Lung microvascular endothelial cell (primary cell): ENCODE measurements at regions not wholly inside any gene's neighbourhood (a gene's known extent, or its start where the extent isn't known, plus 50 kb on each side); places are given as distances from the start of the nearest gene placed in this dataset.
"Not testable (repeated sequence)": the region's sequence is repeated elsewhere in the genome, so short reads cannot be mapped to it uniquely, and the experiment has no call there.

Experiments used
- DNase-seq, 2 donors: peaks; one replicate each; pipeline versions ENCODE4 v3.0.0 to v3.0.0-alpha.2; 2010; ENCODE audit warnings: low read depth in 2 of 2

- DNase-seq, result no peak
These were observed 97.1 kb downstream of the PLPPR4 start for GRCh38 chr1:99361406-99361805.

DNA sequence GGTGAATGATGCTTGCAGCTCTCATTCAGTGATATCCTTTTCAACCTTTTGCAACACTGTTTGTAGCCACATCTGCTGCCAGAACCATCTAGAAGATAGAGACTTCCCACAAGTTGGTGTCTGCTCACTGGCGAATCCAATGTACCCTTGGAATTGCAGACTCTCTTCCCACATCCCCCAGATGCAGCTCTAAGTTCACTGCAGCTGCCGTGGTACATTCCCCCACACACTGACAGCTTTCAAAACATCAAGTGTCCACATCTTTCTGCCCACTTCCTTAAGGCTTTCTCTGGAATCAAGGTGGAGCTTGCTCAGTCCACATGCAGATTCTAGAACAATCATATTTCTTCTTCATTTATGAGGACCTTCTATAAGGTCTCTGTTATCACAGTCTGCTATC, 99.2 kb downstream of the PLPPR4 start:
- DNase-seq, result no peak

DNA sequence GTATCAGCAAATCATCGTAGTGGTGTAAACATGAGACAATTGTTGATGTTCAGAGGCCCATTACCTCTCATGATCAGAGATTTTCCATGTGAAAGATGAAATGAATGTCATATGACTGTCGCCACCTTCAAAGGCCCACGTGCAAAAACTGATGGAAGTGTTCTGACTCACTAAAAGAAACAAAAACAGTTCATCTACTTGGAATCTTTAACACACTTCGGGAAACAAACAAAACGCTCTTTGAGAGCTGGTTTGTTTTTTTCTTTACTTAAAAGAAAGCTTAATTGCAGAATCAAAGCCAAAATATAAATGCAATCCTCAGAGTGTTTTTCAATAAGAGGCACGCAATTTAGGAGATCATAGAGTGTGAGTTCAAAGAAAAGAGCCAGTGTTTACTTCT, 100.8 kb downstream of the PLPPR4 start:
- no peak for DNase-seq

- no peak for DNase-seq
These were observed 101.3 kb downstream of the PLPPR4 start for GRCh38 chr1:99365545-99365944.

DNA sequence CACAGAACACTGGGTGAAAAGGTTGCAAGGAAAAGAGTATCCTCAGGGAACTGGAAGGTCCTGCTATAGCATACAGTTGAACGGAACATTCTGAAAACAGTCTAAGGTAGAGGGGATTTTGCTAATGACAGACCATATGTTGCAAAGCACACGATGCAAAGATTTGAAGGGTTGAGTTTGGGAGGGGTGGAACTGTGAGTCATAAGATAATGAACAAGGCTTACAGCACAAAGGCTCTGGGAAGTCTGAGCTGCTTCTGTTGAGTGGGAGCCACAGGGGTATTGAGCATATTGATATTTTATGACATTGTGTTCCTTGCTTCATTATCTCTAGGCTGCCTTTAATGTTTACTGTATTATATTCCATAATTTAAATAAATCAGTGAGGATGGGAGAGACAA, 104.9 kb downstream of the PLPPR4 start:
- DNase-seq, result no peak

GRCh38 chr1:99370476-99370875, 106.2 kb downstream of the PLPPR4 start:
- no peak for DNase-seq

DNA sequence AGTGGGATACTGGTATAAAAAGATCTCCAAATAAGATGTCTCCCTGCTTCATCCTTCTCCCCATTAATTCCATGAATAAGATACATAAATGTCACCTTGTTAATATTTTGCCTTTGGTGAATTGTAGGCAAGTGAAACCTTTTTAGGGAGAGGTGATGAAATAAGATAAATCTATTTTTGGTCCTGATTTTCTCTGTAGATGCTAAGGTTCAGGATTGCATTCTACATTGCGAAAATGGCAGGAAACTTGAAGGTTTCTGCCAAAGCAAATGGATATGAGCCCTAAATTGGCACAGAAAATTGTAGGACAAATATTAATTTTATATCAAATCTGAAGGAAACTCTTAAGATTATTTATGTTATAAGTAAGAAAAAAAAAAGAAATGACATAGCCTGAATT, 107.1 kb downstream of the PLPPR4 start:
- no peak for DNase-seq

GRCh38 chr1:99374109-99374508, 109.8 kb downstream of the PLPPR4 start:
- no peak for DNase-seq

DNA sequence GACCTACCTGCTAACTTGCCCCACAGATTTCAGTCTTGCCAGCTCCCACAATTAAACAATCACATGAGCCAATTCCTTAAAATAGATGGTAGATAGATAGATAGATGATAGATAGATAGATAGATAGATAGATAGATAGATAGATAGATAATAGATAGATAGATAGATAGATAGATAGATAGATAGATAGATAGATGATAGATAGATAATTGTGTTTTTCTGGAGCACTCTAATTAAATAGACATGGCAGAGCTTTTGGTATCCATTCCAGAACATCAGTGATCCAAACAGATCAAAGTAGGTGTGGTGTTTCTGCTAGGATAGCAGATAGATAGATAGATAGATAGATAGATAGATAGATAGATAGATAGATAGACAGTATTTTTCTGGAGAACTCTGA, 110.4 kb downstream of the PLPPR4 start:
- DNase-seq, result not testable (repeated sequence)

DNA sequence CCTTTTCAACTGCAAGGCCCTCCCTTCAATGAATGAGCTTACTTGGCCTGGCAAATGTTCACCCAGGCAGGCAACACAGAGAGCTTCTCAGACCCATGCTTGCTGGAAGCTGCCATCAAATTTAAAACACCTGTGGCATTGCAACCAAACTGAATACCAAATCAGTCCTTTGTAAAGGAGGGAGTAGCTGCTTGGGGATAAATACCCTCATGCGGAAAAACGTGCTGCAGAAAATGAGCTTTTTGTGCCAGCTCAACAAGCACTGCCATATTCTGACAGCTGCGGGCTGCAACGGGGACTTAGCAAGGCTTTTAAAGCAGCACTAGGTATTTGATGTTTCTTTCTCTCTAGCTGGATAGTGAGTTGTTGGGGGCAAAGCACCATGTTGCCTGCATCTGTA, 119.7 kb downstream of the PLPPR4 start:
- no peak for DNase-seq

GRCh38 chr1:99385852-99386251, 121.6 kb downstream of the PLPPR4 start:
- no peak for DNase-seq

DNA sequence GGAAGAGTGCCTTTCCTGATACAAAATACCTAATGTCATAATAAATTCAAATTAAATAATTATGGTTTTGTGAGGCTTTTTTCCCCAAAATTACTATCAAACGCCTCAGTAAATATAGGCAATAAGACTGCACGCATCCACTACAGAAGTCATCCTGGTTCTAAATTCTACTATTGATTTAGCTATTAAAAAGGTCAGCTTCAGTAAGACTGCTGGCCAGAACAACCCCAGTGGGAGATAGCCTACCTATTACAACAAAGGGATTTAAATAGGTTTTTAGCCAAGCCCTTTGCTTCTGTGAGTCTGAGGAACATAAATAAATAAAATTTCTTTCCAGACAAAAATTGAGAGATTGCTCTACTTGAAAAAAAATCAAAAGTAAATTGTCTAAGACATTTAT, 132.1 kb downstream of the PLPPR4 start:
- no peak for DNase-seq

- DNase-seq, result no peak
These were observed 132.7 kb downstream of the PLPPR4 start for GRCh38 chr1:99397029-99397428.

- DNase-seq, result no peak
These were observed 133.6 kb downstream of the PLPPR4 start for GRCh38 chr1:99397863-99398262.

- not testable (repeated sequence) for DNase-seq
These were observed 137.3 kb downstream of the PLPPR4 start for GRCh38 chr1:99401556-99401955.

GRCh38 chr1:99404399-99404798, 140.1 kb downstream of the PLPPR4 start:
- DNase-seq, result not testable (repeated sequence)

- DNase-seq, result not testable (repeated sequence)
These were observed 141.0 kb downstream of the PLPPR4 start for GRCh38 chr1:99405325-99405724.

GRCh38 chr1:99407018-99407417, 142.7 kb downstream of the PLPPR4 start:
- DNase-seq, result peak; percentile 1 to 25

DNA sequence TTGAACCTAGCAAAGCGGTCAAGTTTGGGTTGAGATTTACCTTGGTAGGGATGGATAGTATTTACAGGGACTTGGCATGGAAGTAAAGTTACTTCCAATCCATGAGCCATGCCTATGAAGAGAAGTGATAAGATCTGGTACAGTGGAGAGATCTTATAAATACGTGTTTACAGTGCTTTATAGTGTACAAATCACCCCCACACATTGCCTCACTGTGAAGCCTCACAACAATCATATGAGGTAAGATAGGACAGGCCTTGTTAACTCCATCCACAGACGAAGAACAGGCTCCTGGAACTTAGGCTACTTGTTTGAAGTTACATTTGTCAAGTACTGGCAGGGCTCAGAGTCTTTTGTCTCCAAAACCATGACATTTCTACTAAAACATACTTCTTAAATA, 159.8 kb downstream of the PLPPR4 start:
- no peak for DNase-seq

- DNase-seq, result no peak
These were observed 165.5 kb downstream of the PLPPR4 start for GRCh38 chr1:99429754-99430153.

DNA sequence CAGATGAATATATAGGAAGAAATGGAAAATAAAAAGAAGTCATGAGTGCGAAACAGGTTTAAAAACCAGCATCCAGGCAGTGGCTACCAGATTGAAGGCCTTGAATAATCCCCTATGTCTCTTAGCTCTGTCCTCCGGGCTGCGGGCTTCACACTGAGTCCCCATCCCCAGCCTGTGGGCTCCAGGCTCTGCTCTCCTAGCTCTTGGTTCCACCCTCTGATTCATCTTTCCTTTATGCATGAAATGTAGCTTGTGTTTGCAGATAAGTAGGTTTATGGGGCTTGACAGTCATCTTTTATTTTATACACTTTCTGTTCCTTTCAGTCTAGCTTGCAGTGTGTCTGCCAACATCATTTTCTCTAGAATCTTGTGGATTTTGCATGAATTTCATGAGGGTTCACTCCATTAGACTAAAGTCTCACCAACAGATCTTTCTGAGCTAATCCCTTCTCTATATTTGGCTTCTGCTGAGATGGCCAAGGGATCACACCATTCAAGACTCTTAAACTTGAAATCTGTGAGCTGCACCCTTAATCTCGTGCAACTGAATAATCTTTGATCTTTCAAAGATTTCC, 174.5 kb downstream of the PLPPR4 start:
- no peak for DNase-seq

DNA sequence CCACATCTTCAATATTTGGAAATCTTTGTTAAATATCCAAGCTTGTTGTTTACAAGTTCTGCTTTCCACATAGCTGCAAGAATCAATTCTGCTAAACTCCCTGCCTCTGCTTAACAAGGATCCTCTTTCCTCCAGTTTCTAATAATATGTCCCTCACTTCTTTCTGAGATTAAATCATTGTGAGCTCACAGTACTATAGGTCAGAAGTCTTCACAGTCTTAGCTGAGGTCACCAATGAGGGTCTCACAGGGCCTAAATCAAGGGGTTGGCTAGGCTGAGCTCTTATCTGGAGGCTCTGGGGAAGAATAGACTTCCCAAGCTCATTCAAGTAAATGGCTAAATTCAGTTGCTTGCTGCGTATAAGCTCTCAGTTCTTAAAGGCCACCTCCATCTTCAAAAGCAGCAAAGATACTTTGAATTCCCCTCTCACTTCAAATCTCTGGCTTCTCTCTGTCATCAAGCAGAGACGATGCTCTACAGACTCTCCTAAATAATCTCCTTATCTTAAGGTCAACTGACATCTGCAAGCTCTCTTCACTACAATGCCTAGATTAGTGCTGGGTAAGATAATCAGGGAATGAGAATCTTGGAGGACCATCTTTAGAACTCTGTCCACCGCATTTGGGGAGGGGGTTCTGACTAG, 175.3 kb downstream of the PLPPR4 start:
- no peak for DNase-seq

- peak in 1 of 2 donors; percentile 83 for DNase-seq
These were observed 177.2 kb downstream of the PLPPR4 start for GRCh38 chr1:99441299-99442095.
